Thyroid gland (tissue), 4 donors: ENCODE measurements at regions not wholly inside any gene's neighbourhood (a gene's known extent, or its start where the extent isn't known, plus 50 kb on each side); places are given as distances from the start of the nearest gene placed in this dataset.

Experiments
- CTCF ChIP-seq, 6 experiments: fragments of 200-600 bp in 3 of 6; fragments of 450-650 bp in 3 of 6; sonication (generic) in 3 of 6; IDR thresholded peaks; one replicate each; pipeline ENCODE4 v1.5.1; 2016 to 2019; ENCODE audit warnings: antibody characterized with exemption in 6 of 6, mild to moderate bottlenecking in 2 of 6, inconsistent platforms in 1 of 6, moderate library complexity in 1 of 6
- POLR2A ChIP-seq, 2 donors: fragments of 450-650 bp; IDR thresholded peaks; one replicate each; pipeline ENCODE4 v1.6.1; 2017; ENCODE audit warnings: antibody characterized with exemption in 2 of 2, mild to moderate bottlenecking in 2 of 2, moderate library complexity in 1 of 2

- TF ChIP-seq CTCF (IDR thresholded peaks at IDR 0.05) (no peak), POLR2A (IDR thresholded peaks at IDR 0.05) (no peak)
Measured at GRCh38 chr2:121830809-121831208, 75.4 kb downstream of the TSN start.
